Common myeloid progenitor, CD34-positive (primary cell): ENCODE measurements at regions not wholly inside any gene's neighbourhood (a gene's known extent, or its start where the extent isn't known, plus 50 kb on each side); places are given as distances from the start of the nearest gene placed in this dataset.
"Not testable (repeated sequence)": the region's sequence is repeated elsewhere in the genome, so short reads cannot be mapped to it uniquely, and the experiment has no call there.

Source experiments
- CTCF ChIA-PET: fragments of 350-600 bp; sonication (Branson Sonifier 250); formaldehyde crosslinking; loops from one replicate; lab custom pipeline; 2021; ENCODE audit warnings: antibody characterized with exemption; lab: Charles Lee
- POLR2A ChIA-PET: fragments of 350-600 bp; sonication (Branson Sonifier 250); formaldehyde crosslinking; loops from one replicate; lab custom pipeline; 2021; ENCODE audit warnings: antibody characterized with exemption; lab: Charles Lee
- DNase-seq, 3 donors: peaks; one replicate each; pipeline versions ENCODE4 v3.0.0 to v3.0.0-alpha.2; 2013
- H3K27ac ChIP-seq, 2 experiments: 1 replicate in 1 of 2; 2 replicates in 1 of 2; pipeline ENCODE4 v1.7.0; 2013; ENCODE audit warnings: inconsistent platforms in 2 of 2, low read length in 2 of 2, mild to moderate bottlenecking in 2 of 2, low read depth in 1 of 2, moderate library complexity in 1 of 2; ENCODE audit not compliant: severe bottlenecking in 2 of 2, insufficient read depth in 1 of 2, poor library complexity in 1 of 2
- H3K27me3 ChIP-seq, 5 experiments: replicated peaks in 2 of 5; 1 replicate in 3 of 5; 2 replicates in 2 of 5; pipeline versions ENCODE4 v1.6.1 to v1.7.0; 2013; ENCODE audit warnings: low read length in 4 of 5, mild to moderate bottlenecking in 2 of 5, moderate library complexity in 2 of 5, inconsistent platforms in 1 of 5; ENCODE audit not compliant: insufficient read depth in 5 of 5, control insufficient read depth in 4 of 5
- H3K36me3 ChIP-seq, 4 experiments: 1 replicate in 2 of 4; 2 replicates in 2 of 4; pipeline versions ENCODE4 v1.6.1 to v1.7.0; 2013; ENCODE audit warnings: low read length in 3 of 4, control low read depth in 1 of 4, mild to moderate bottlenecking in 1 of 4; ENCODE audit not compliant: control insufficient read depth in 4 of 4, insufficient read depth in 4 of 4
- H3K4me1 ChIP-seq, 4 experiments: 1 replicate in 3 of 4; 2 replicates in 1 of 4; pipeline versions ENCODE4 v1.6.1 to v1.7.1; 2013; ENCODE audit warnings: low read length in 3 of 4, mild to moderate bottlenecking in 3 of 4, control low read depth in 1 of 4, inconsistent platforms in 1 of 4, moderate library complexity in 1 of 4; ENCODE audit not compliant: control insufficient read depth in 4 of 4, insufficient read depth in 4 of 4; ENCODE audit errors: control extremely low read depth in 1 of 4
- H3K4me3 ChIP-seq, 7 experiments: 1 replicate in 4 of 7; 2 replicates in 3 of 7; pipeline versions ENCODE4 v1.5.1 to v1.7.0; 2013; ENCODE audit warnings: mild to moderate bottlenecking in 7 of 7, low read length in 6 of 7, moderate library complexity in 6 of 7, inconsistent platforms in 2 of 7, low read depth in 2 of 7, control low read depth in 1 of 7; ENCODE audit not compliant: insufficient read depth in 4 of 7, control insufficient read depth in 1 of 7; ENCODE audit errors: extremely low read depth in 1 of 7
- H3K9me3 ChIP-seq, 5 experiments: 1 replicate in 4 of 5; 2 replicates in 1 of 5; pipeline versions ENCODE4 v1.6.1 to v1.7.1; 2013; ENCODE audit warnings: low read length in 4 of 5, mild to moderate bottlenecking in 2 of 5, inconsistent platforms in 1 of 5, low read depth in 1 of 5, moderate library complexity in 1 of 5; ENCODE audit not compliant: control insufficient read depth in 4 of 5, insufficient read depth in 2 of 5; ENCODE audit errors: control extremely low read depth in 1 of 5
- WGBS: methylation state at CpG from one replicate; pipeline ENCODE4 v1.1.5; 2013; ENCODE audit not compliant: insufficient coverage; 5-methylcytosine and 5-hydroxymethylcytosine counted together

DNA sequence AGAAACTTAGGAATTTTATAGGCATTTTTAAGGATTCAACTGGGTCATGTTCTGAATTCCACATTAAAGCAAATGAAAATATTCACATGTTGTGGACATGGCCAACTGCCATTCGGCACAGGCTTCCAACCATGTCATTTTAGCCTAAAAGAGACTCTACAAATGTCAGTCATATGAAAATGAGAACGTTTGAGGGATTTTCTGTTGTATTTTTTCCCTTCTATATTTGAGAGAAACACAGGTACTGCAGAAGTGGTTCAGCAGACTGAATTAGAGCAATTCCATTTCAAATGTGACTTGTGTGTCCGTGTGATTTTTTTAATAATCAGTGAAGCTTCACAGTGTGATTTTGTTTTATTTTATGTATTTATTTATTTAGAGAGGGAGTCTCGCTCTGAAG, 124.3 kb downstream of the TP53TG3F start:
- H3K4me3 ChIP-seq, H3K27me3 ChIP-seq, CTCF ChIA-PET, DNase-seq, H3K4me1 ChIP-seq, POLR2A ChIA-PET, H3K36me3 ChIP-seq, H3K9me3 ChIP-seq, H3K27ac ChIP-seq: not testable (repeated sequence)
- WGBS: no CpG with 5 or more reads among the region's 4 CpGs

DNA sequence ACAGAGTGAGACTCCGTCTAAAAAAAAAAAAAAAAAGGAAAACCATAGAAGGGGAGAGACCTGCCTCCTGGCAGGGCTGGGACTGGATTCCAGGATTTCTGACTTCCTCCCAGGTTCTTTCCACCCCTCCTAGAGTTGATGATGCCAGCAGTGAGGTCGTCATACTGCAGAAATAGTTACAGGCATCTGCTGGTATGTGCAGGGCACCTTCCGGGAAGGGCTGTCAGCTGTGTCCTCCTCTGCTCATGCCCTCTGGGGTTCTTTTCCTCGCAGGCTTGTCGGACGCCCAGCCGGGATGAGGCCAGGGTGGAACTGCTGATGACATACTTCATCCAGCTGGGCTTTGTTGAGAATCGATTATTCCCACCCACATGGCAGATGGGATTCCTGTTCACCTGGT, 129.2 kb downstream of the TP53TG3F start:
- H3K9me3 ChIP-seq, CTCF ChIA-PET, POLR2A ChIA-PET, H3K4me1 ChIP-seq, H3K36me3 ChIP-seq, H3K27me3 ChIP-seq, H3K4me3 ChIP-seq, DNase-seq, H3K27ac ChIP-seq: not testable (repeated sequence)
- WGBS: no CpG with 5 or more reads among the region's 8 CpGs

DNA sequence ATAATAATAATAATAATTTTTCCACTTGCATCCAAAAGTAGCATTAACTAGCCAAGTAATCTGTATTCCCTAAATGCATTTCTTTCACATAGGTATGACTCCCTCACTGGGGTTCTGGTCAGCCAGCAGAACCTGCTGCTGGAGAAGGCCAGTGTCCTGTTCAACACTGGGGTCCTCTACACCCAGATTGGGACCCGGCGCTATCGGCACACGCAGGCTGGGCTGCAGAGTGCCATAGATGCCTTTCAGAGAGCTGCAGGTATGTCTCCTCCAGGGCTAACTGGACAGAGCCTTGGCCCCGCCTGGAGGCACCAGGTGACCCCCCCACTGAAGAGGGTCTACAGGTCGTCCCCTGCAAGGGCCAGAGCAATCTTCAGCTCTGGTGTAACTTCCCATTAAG, 133.9 kb downstream of the TP53TG3F start:
- DNase-seq, H3K27me3 ChIP-seq, H3K4me1 ChIP-seq, H3K27ac ChIP-seq, POLR2A ChIA-PET, H3K36me3 ChIP-seq, H3K4me3 ChIP-seq, H3K9me3 ChIP-seq, CTCF ChIA-PET: not testable (repeated sequence)
- no CpG with 5 or more reads among the region's 6 CpGs for WGBS

DNA sequence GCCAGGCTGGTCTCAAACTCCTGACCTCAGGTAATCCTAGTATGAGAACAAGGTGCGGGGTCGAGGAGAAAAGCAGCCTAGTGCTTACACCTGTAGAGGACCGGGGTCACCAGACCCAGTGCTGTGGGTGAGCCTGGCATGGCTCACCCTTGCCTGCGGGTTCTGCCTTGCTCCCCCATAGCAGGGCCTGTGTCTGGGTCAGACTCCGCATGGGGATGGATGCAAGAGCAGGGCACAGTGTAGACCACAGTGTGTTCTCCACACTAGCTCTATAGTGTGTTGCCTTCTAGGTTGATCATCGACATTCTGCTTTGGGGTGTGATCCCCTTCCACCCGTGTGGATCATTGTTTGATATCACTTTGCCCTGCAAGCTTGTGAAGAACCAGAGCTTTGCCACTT, 135.7 kb downstream of the TP53TG3F start:
- H3K9me3 ChIP-seq, H3K4me3 ChIP-seq, H3K27ac ChIP-seq, POLR2A ChIA-PET, CTCF ChIA-PET, H3K27me3 ChIP-seq, H3K4me1 ChIP-seq, H3K36me3 ChIP-seq, DNase-seq: not testable (repeated sequence)
- no CpG with 5 or more reads among the region's 7 CpGs for WGBS

DNA sequence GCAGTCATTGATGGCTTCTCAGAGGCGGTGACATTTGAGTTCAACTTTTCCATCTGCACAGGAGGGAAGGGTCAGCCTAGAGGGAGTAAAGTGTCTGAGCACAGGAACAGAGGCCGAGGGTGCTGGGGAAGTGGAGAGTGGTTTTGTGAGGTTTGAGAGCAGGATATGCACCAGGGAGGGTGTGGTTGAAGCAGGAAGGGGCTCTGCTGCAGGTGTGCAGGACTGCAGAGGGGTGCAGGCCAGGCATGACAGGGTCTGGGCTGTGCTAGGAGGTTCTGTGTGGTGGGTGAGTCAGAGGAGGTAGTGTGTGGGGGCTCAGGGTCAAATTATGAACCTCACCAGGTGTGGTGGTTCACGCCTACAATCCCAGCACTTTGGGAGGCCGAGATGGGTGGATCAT, 141.6 kb downstream of the TP53TG3F start:
- no CpG with 5 or more reads among the region's 4 CpGs for WGBS
- CTCF ChIA-PET, H3K27me3 ChIP-seq, H3K9me3 ChIP-seq, H3K27ac ChIP-seq, H3K36me3 ChIP-seq, H3K4me1 ChIP-seq, H3K4me3 ChIP-seq, POLR2A ChIA-PET, DNase-seq: not testable (repeated sequence)

DNA sequence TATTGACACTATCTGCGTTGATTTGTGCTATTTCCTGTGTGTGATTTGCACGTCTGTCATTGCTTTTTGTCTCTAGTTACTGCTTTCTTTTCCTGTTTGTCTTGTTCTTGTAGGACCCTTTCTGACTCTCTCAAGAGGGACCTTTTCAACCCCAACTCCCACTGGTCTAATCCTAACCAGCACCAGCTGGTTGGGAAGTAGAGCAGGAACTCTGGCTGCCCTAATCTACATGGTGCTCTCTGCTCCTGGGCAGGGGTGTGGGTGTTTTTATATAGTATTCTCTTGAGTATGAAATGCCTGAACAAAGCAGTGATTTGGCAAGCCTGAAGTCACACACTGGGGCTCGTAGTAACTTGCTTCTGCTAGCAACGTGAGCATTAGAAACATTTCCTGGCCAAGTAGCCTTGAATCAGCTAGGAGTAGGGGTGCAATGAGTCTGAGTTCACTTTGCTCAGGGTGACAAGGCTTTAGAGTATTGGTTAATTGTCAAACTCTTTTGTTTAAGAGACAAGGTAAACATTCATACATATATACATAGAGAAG, 164.2 kb downstream of the TP53TG3F start:
- DNase-seq, H3K36me3 ChIP-seq, H3K27me3 ChIP-seq, H3K4me3 ChIP-seq, H3K9me3 ChIP-seq, POLR2A ChIA-PET, H3K27ac ChIP-seq, H3K4me1 ChIP-seq, CTCF ChIA-PET: not testable (repeated sequence)
- WGBS: no CpG with 5 or more reads among the region's 4 CpGs

DNA sequence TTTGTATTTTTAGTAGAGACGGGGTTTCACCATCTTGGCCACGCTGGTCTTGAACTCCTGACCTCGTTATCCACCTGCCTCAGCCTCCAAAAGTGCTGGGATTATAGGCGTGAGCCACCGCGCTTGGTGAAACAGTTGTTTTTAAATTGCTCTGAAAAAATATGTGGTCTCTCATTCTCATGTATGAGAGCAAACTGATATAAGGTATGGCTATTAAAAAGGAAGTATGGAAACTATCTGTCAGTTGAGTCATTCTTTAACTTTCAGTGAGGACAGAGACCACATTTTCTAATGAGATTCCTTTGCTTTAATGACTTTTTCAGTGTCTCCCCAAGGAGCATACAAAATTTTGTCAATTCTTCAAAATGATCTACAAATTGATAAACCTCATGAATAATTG, 169.5 kb downstream of the TP53TG3F start:
- 96% methylated on average over 4 of the region's 6 CpGs for WGBS
- H3K4me3 ChIP-seq, H3K27me3 ChIP-seq, H3K4me1 ChIP-seq, H3K9me3 ChIP-seq, H3K36me3 ChIP-seq, POLR2A ChIA-PET, DNase-seq, H3K27ac ChIP-seq, CTCF ChIA-PET: not testable (repeated sequence)
